HepG2 (cell line): ENCODE measurements at regions not wholly inside any gene's neighbourhood (a gene's known extent, or its start where the extent isn't known, plus 50 kb on each side); places are given as distances from the start of the nearest gene placed in this dataset.

Source experiments
- CBFB ChIP-seq: sonication (generic); formaldehyde crosslinking; IDR thresholded peaks from 2 replicates; pipeline ENCODE4 v1.4.0; 2020; ENCODE audit warnings: missing genetic modification reagents
- GZF1 ChIP-seq: sonication (generic); formaldehyde crosslinking; IDR thresholded peaks from 2 replicates; pipeline ENCODE4 v1.5.1; 2020; ENCODE audit warnings: mild to moderate bottlenecking, missing genetic modification reagents
- LCORL ChIP-seq, 2 experiments: fragments of 450-650 bp in 1 of 2; sonication (generic) in 1 of 2; formaldehyde crosslinking in 1 of 2; IDR thresholded peaks; 2 replicates each; pipeline versions ENCODE4 v1.5.0 to v1.6.1; 2017 to 2020; ENCODE audit warnings: antibody characterized with exemption in 1 of 2, missing genetic modification reagents in 1 of 2
- MXD4 ChIP-seq: IDR thresholded peaks from 2 replicates; pipeline ENCODE4 v1.6.1; 2016; ENCODE audit warnings: mild to moderate bottlenecking, missing biosample characterization, missing genetic modification reagents
- NFRKB ChIP-seq: fragments of 450-650 bp; IDR thresholded peaks from 2 replicates; pipeline ENCODE4 v1.6.1; 2017
- NR2C2 ChIP-seq: sonication (generic); formaldehyde crosslinking; IDR thresholded peaks from 2 replicates; pipeline ENCODE4 v1.4.0; 2020; ENCODE audit warnings: missing genetic modification reagents, mild to moderate bottlenecking, moderate library complexity, borderline replicate concordance
- NR2F1 ChIP-seq, 2 experiments: fragments of 450-650 bp in 1 of 2; formaldehyde crosslinking in 1 of 2; IDR thresholded peaks; 2 replicates each; pipeline versions ENCODE4 v1.5.0 to v1.6.1; 2016 to 2020; ENCODE audit warnings: mild to moderate bottlenecking in 1 of 2, missing compliant biosample characterization in 1 of 2, missing genetic modification reagents in 1 of 2, moderate library complexity in 1 of 2
- NR2F6 ChIP-seq, 2 experiments: IDR thresholded peaks; 2 replicates each; pipeline ENCODE4 v1.6.1; 2016; ENCODE audit warnings: antibody characterized with exemption in 1 of 2, mild to moderate bottlenecking in 1 of 2
- SMAD3 ChIP-seq: sonication (generic); formaldehyde crosslinking; IDR thresholded peaks from 2 replicates; pipeline ENCODE4 v1.4.0; 2020; ENCODE audit warnings: missing genetic modification reagents
- SMARCE1 ChIP-seq: fragments of 450-650 bp; IDR thresholded peaks from 2 replicates; pipeline ENCODE4 v1.6.1; 2017; ENCODE audit warnings: borderline replicate concordance
- TBL1XR1 ChIP-seq: fragments of 150-350 bp; IDR thresholded peaks from 2 replicates; pipeline ENCODE4 v1.6.1; 2014; ENCODE audit warnings: borderline replicate concordance, low read length; ENCODE audit not compliant: partially characterized antibody
- TMF1 ChIP-seq: sonication (generic); formaldehyde crosslinking; IDR thresholded peaks from 2 replicates; pipeline ENCODE4 v1.8.1; 2022; ENCODE audit warnings: low read depth, missing genetic modification reagents
- UBTF ChIP-seq: sonication (generic); formaldehyde crosslinking; IDR thresholded peaks from 2 replicates; pipeline ENCODE4 v1.4.0; 2020; ENCODE audit warnings: mild to moderate bottlenecking, missing genetic modification reagents
- ZFP90 ChIP-seq: sonication (generic); formaldehyde crosslinking; IDR thresholded peaks from 2 replicates; pipeline ENCODE4 v1.8.0; 2022; ENCODE audit warnings: missing genetic modification reagents, mild to moderate bottlenecking, inconsistent platforms, borderline replicate concordance
- ZNF260 ChIP-seq: sonication (generic); formaldehyde crosslinking; IDR thresholded peaks from 2 replicates; pipeline ENCODE4 v1.4.0; 2020; ENCODE audit warnings: missing genetic modification reagents, low read depth, mild to moderate bottlenecking, borderline replicate concordance
- ZNF280B ChIP-seq: sonication (generic); formaldehyde crosslinking; IDR thresholded peaks from 2 replicates; pipeline ENCODE4 v1.5.0; 2020; ENCODE audit warnings: missing genetic modification reagents, mild to moderate bottlenecking, borderline replicate concordance
- ZNF44 ChIP-seq: sonication (generic); formaldehyde crosslinking; IDR thresholded peaks from 2 replicates; pipeline ENCODE4 v1.5.1; 2020; ENCODE audit warnings: mild to moderate bottlenecking, missing genetic modification reagents
- ZNF501 ChIP-seq: sonication (generic); formaldehyde crosslinking; IDR thresholded peaks from 2 replicates; pipeline ENCODE4 v1.5.1; 2020; ENCODE audit warnings: mild to moderate bottlenecking, moderate library complexity, missing genetic modification reagents
- ZNF616 ChIP-seq: sonication (generic); formaldehyde crosslinking; IDR thresholded peaks from 2 replicates; pipeline ENCODE4 v1.5.0; 2020; ENCODE audit warnings: low read depth, mild to moderate bottlenecking, missing genetic modification reagents
- ZNF7 ChIP-seq: IDR thresholded peaks from 2 replicates; pipeline ENCODE4 v1.6.1; 2016; ENCODE audit warnings: missing biosample characterization, missing genetic modification reagents
- ZNF704 ChIP-seq: sonication (generic); formaldehyde crosslinking; IDR thresholded peaks from 2 replicates; pipeline ENCODE4 v1.8.1; 2023; ENCODE audit warnings: mild to moderate bottlenecking, inconsistent platforms, moderate library complexity, missing genetic modification reagents, borderline replicate concordance
- ZNF709 ChIP-seq: sonication (generic); formaldehyde crosslinking; IDR thresholded peaks from 2 replicates; pipeline ENCODE4 v1.5.0; 2020; ENCODE audit warnings: mild to moderate bottlenecking, missing genetic modification reagents
- TF ChIP-seq, protein P1 (sequence below): sonication (generic); formaldehyde crosslinking; IDR thresholded peaks from 2 replicates; pipeline ENCODE4 v1.8.0; 2022; ENCODE audit warnings: mild to moderate bottlenecking, missing genetic modification reagents

DNA sequence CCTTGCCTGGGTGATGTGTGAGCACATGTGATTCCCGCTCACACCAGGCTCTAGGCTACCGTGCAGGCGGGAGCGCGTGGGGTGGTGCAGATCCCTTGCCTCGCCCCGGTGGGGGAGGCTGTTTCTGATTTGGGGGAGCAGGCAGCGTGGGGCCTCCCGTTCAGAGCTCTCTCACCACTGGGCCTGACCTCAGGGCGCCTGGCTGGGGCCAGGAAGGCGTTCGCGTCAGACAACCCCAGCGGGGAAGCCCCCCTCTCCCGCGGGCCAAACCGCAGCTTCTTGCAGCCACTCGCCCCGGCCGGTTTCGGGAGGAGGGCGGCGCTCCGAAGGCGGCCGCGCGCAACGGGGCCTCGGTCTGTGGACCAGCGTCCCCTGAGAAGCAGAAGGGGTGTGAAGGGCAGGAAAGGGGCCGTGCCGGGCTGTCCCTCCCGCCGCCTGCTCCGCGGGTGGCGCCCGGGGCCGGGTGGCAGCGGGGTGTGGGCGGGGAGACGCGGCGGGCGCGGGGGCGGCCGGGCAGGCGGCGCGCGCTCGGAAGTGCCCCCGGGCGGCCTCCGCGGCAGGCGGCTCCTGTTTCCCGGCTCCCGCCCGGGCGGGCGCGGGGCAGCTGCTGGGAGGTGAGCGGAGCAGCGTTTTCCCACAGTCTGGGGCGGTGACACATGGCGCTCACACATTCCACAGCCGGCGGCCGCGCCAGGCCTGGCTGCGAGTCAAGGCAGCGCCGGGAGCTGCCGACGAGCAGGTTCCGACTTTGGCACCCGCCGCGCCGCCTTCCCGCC, 65.1 kb upstream of the HES1 start (continued):
- TF ChIP-seq UBTF (CRISPR knock-in tag) (peak; percentile 65), ZNF280B (peak; percentile 91), ZNF44 (peak; percentile 94; the same call in 1 of the 2 replicates), ZNF704 (CRISPR knock-in tag) (peak; percentile 91), TMF1 (CRISPR knock-in tag) (peak; percentile 98), NR2C2 (CRISPR knock-in tag) (0 out of 2 replicates have a peak, but pooled peaks have one; percentile 33), ZNF616 (CRISPR knock-in tag) (peak; percentile 98), NR2F1 (CRISPR knock-in tag; IDR thresholded peaks at IDR 0.05) (no peak), ZNF501 (CRISPR knock-in tag) (peak; percentile 64), TBL1XR1 (no peak), ZNF709 (CRISPR knock-in tag) (peak; percentile 91), LCORL (IDR thresholded peaks at IDR 0.05) (no peak), LCORL (CRISPR knock-in tag; IDR thresholded peaks at IDR 0.05) (peak; percentile 50; the same call in 1 of the 2 replicates), CBFB (CRISPR knock-in tag) (peak; percentile 83), NR2F6 (IDR thresholded peaks at IDR 0.05) (no peak), NR2F6 (CRISPR knock-in tag; IDR thresholded peaks at IDR 0.05) (peak; percentile 67), SMARCE1 (no peak), ZFP90 (CRISPR knock-in tag) (no peak; the same call in 1 of the 2 replicates), SMAD3 (CRISPR knock-in tag) (peak; percentile 74; the same call in 1 of the 2 replicates), MXD4 (CRISPR knock-in tag) (peak; percentile 93), ZNF260 (CRISPR knock-in tag) (peak; percentile 83; the same call in 1 of the 2 replicates), GZF1 (CRISPR knock-in tag) (peak; percentile 87), NFRKB (no peak), ZNF7 (CRISPR knock-in tag) (peak; percentile 62; the same call in 1 of the 2 replicates)
- TF ChIP-seq, protein P1, sequence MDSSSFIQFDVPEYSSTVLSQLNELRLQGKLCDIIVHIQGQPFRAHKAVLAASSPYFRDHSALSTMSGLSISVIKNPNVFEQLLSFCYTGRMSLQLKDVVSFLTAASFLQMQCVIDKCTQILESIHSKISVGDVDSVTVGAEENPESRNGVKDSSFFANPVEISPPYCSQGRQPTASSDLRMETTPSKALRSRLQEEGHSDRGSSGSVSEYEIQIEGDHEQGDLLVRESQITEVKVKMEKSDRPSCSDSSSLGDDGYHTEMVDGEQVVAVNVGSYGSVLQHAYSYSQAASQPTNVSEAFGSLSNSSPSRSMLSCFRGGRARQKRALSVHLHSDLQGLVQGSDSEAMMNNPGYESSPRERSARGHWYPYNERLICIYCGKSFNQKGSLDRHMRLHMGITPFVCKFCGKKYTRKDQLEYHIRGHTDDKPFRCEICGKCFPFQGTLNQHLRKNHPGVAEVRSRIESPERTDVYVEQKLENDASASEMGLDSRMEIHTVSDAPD (CRISPR knock-in tag), result peak; percentile 89
